Epithelial cell of esophagus (primary cell): ENCODE measurements at regions not wholly inside any gene's neighbourhood (a gene's known extent, or its start where the extent isn't known, plus 50 kb on each side); places are given as distances from the start of the nearest gene placed in this dataset.
"Not testable (repeated sequence)": the region's sequence is repeated elsewhere in the genome, so short reads cannot be mapped to it uniquely, and the experiment has no call there.

Experiments
- DNase-seq: peaks from one replicate; pipeline ENCODE4 v3.0.0; 2010; ENCODE audit warnings: low read depth
- H3K4me3 ChIP-seq: 2 replicates; pipeline ENCODE4 v1.5.1; 2011; ENCODE audit warnings: mild to moderate bottlenecking, low read length, control low read depth
- CTCF ChIP-seq: IDR thresholded peaks from 2 replicates; pipeline ENCODE4 v1.5.1; 2011; ENCODE audit warnings: low read depth, mild to moderate bottlenecking, low read length, control low read depth, inconsistent platforms; ENCODE audit not compliant: insufficient read depth; ENCODE audit errors: missing control alignments

GRCh38 chr2:53114991-53115390 lies 652.6 kb upstream of the CHAC2 start:
- no peak for DNase-seq
- H3K4me3 ChIP-seq, result no peak overlapping the region
- no peak for TF ChIP-seq CTCF

GRCh38 chr2:53114582-53114981 lies 653.0 kb upstream of the CHAC2 start:
- no peak overlapping the region for H3K4me3 ChIP-seq
- no peak for TF ChIP-seq CTCF
- DNase-seq, result no peak

- DNase-seq, H3K4me3 ChIP-seq: not testable (repeated sequence)
Observed at GRCh38 chr2:53112408-53112807, 655.2 kb upstream of the CHAC2 start.

- H3K4me3 ChIP-seq, result no peak overlapping the region
- no peak for TF ChIP-seq CTCF
- DNase-seq, result no peak
Observed at GRCh38 chr2:53111406-53111805, 656.2 kb upstream of the CHAC2 start.

GRCh38 chr2:53111004-53111403 lies 656.6 kb upstream of the CHAC2 start:
- no peak for DNase-seq
- TF ChIP-seq CTCF, result no peak
- H3K4me3 ChIP-seq, result no peak overlapping the region

GRCh38 chr2:53108246-53108645 lies 659.4 kb upstream of the CHAC2 start:
- DNase-seq, result no peak
- TF ChIP-seq CTCF, result no peak
- H3K4me3 ChIP-seq, result no peak overlapping the region

GRCh38 chr2:53104263-53104662 lies 663.3 kb upstream of the CHAC2 start:
- TF ChIP-seq CTCF, result no peak
- peak; percentile 83 for DNase-seq
- H3K4me3 ChIP-seq, result no peak overlapping the region

- no peak for DNase-seq
- no peak for TF ChIP-seq CTCF
- H3K4me3 ChIP-seq, result no peak overlapping the region
Observed at GRCh38 chr2:53103679-53104078, 663.9 kb upstream of the CHAC2 start.
